GM18907 (cell line): ENCODE measurements at regions not wholly inside any gene's neighbourhood (a gene's known extent, or its start where the extent isn't known, plus 50 kb on each side); places are given as distances from the start of the nearest gene placed in this dataset.
"Not testable (repeated sequence)": the region's sequence is repeated elsewhere in the genome, so short reads cannot be mapped to it uniquely, and the experiment has no call there.

Experiments
- ATAC-seq: cut with Tn5 transposase; IDR thresholded peaks from one replicate; pipeline ENCODE4 v1.9.1; 2021; ENCODE audit warnings: mild to moderate bottlenecking, moderate library complexity; ENCODE audit not compliant: unreplicated experiment

DNA sequence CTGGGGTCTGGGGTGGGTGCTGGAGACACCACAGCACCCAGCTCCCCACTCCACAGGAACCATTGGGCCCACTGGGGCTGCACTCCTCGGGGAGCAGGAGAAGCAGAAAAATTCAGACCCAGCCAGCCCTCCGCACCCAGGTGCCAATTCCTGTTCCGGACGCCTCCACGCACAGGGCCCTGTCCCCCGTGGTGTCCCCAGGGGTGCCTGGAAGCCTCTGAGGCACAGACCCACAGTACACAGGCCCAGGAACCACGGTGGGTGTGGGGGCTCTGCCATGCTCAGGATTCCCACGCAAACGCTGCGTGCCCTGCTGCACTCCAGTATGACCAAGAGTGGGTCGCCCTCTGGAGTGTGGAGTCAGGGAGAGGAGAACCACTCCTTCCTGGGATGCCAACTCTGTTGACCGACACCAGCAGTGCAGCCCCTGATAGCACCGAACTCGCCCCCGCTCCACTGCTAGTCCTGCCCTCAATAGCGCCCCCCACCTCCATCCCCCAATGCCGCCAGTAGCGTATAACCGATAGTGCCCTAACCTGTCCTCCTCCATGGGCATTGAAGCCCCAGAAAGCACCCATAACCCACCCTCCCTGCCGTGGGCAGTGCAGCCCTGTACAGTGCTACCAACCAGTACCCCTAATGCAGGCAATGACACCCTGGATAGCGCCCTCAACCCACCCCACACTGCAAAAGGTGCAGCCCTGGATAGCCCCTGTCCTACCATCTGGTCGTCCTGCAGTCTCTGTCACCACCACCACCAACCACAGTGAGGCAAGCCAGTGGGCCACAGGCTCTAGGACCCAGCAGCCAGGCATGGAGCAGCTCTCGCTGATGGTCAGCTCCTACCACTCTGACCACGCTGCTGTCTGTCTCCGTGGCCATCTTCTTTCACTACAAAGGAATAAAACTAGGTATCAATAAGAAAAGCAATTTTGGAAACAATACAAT, 2877.2 kb downstream of the RPIA start:
- ATAC-seq, result not testable (repeated sequence)

GRCh38 chr2:91571239-91571923, 2879.9 kb downstream of the RPIA start:
- not testable (repeated sequence) for ATAC-seq

GRCh38 chr2:91573018-91573417, 2881.5 kb downstream of the RPIA start:
- not testable (repeated sequence) for ATAC-seq

GRCh38 chr2:91573755-91574154, 2882.3 kb downstream of the RPIA start:
- not testable (repeated sequence) for ATAC-seq

- ATAC-seq, result not testable (repeated sequence)
These were observed 2882.8 kb downstream of the RPIA start for GRCh38 chr2:91574255-91574654.

DNA sequence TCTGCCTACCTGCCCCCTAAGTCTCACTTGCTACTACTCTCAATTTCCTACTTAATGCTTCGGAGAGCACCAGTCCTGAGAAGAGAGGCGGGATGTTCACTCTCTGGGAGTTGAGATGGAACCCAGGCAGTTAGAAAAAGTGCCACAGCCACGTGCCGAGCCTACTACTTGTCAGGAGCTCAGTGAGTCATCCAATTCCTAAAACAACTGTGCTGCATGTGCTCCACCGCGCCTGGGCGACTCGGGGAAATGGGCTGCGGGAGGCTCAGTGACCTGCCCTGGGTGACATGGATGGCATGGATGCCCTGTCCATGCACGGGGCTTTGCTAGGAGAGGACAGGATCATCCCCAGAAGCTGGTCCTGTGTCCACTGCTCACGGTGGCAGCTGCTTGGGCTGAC, 2884.2 kb downstream of the RPIA start:
- ATAC-seq, result not testable (repeated sequence)

DNA sequence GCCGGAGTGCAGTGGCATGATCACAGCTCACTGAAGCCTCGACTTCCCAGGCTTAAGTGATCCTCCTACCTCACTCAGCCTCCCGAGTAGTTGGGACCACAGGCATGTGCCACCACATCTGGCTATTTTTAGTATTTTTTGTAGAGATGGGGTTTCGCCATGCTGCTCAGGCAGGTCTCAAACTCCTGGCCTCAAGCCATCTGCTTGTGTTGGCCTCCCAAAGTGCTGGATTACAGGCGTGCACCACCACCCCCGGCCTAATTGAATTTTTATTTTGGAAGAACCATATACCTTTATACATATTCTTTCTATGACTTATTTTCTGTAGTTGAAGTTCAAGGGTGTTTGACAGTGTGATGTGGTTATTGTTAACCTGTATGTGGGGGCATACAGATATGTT, 2885.9 kb downstream of the RPIA start:
- ATAC-seq, result not testable (repeated sequence)

- ATAC-seq, result not testable (repeated sequence)
These were observed 2887.2 kb downstream of the RPIA start for GRCh38 chr2:91578678-91579077.

DNA sequence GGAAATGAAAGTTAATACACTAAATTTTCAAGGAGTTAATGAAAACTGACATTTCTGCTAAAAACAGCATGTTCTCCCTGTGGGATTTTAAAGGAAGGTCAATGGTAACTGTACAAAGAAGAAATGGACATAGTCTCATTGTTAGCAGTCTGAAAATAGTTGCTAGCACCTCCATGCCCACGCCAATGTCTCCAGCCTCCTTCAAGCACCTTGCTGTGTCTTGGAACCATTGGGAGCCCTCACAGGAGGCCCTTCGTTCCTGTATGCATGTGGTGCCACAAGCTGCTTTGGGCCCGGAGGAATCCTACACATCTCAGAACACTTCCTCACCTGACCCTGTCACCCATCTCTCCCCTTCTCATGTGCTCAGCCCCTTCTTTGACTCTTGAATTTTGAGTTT, 2888.1 kb downstream of the RPIA start:
- not testable (repeated sequence) for ATAC-seq

- not testable (repeated sequence) for ATAC-seq
These were observed 2888.6 kb downstream of the RPIA start for GRCh38 chr2:91580043-91580442.

- ATAC-seq, result not testable (repeated sequence)
These were observed 2895.6 kb downstream of the RPIA start for GRCh38 chr2:91587098-91587497.

- ATAC-seq, result not testable (repeated sequence)
These were observed 2896.5 kb downstream of the RPIA start for GRCh38 chr2:91587908-91588535.

- ATAC-seq, result not testable (repeated sequence)
These were observed 2897.3 kb downstream of the RPIA start for GRCh38 chr2:91588782-91589223.

- ATAC-seq, result not testable (repeated sequence)
These were observed 2898.2 kb downstream of the RPIA start for GRCh38 chr2:91589454-91590328.

- not testable (repeated sequence) for ATAC-seq
These were observed 2898.9 kb downstream of the RPIA start for GRCh38 chr2:91590381-91590780.

- ATAC-seq, result not testable (repeated sequence)
These were observed 2899.6 kb downstream of the RPIA start for GRCh38 chr2:91591066-91591465.

DNA sequence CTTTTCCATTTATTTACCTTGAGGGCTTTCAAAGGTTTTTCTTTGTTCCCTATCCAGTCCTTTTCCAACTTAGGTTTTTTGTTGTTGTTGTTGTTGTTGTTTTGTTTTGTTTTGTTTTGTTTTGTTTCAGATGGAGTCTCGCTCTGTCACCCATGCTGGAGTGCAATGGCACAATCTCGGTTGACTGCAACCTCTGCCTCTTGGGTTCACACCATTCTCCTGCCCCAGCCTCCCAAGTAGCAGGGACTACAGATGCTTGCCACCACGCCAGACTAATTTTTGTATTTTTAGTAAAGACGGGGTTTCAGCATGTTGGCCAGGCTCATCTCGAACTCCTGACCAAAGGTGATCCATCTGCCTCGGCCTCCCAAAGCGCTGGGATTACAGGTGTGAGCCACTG, 2906.0 kb downstream of the RPIA start:
- not testable (repeated sequence) for ATAC-seq

DNA sequence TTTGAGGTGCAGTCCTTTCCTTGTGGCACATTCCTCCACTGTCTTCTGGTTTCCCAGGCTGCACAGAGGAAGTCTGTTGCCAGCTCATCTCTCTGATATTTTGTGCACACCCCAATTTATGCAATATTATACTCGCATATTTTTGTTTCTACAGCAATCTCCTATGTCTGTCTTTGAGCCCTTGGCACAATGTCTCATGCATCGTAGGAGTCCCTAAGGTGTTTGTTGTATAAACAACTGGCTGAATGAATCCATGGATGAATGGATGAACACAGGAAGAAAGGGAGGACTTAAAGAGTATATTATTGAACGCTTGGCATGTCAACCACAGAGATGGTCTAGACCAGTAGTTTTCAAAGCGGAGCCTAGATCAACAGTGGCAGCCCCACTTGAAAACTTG, 2907.0 kb downstream of the RPIA start:
- not testable (repeated sequence) for ATAC-seq

- ATAC-seq, result not testable (repeated sequence)
These were observed 2907.5 kb downstream of the RPIA start for GRCh38 chr2:91599000-91599399.

GRCh38 chr2:91602860-91603259, 2911.4 kb downstream of the RPIA start:
- not testable (repeated sequence) for ATAC-seq
